ENCODE measurements at regions not wholly inside any gene's neighbourhood (a gene's known extent, or its start where the extent isn't known, plus 50 kb on each side); places are given as distances from the start of the nearest gene placed in this dataset.

- Mint-ChIP-seq H3K9me3 (no peaks in the 10 kb centered on the region), H3K27me3 (no peaks in the 10 kb centered on the region), H3K4me1 (no peaks in the 10 kb centered on the region), H3K36me3 (ENCODE audit: low read depth) (no peaks in the 10 kb centered on the region), H3K4me3 (no peak overlapping the region), H3K27ac (no peak overlapping the region)
- ATAC-seq (replicated peaks), result no peak
These were observed 260.6 kb downstream of the PRL start for GRCh38 chr6:22036275-22036674.

GRCh38 chr6:22036699-22037098 is 260.1 kb downstream of the PRL start:
- no peaks in the 10 kb centered on the region for H3K4me1 Mint-ChIP-seq
- H3K27ac Mint-ChIP-seq, result no peak overlapping the region
- H3K9me3 Mint-ChIP-seq, result no peaks in the 10 kb centered on the region
- ATAC-seq (replicated peaks), result no peak
- no peaks in the 10 kb centered on the region for H3K27me3 Mint-ChIP-seq
- no peak overlapping the region for H3K4me3 Mint-ChIP-seq
- H3K36me3 Mint-ChIP-seq (ENCODE audit: low read depth), result no peaks in the 10 kb centered on the region

GRCh38 chr6:22041797-22042480 is 254.9 kb downstream of the PRL start:
- Mint-ChIP-seq H3K27ac (no peak overlapping the region), H3K4me1 (no peaks in the 10 kb centered on the region), H3K27me3 (no peaks in the 10 kb centered on the region), H3K36me3 (ENCODE audit: low read depth) (no peaks in the 10 kb centered on the region), H3K9me3 (no peaks in the 10 kb centered on the region), H3K4me3 (no peak overlapping the region)
- no peak for ATAC-seq (replicated peaks)

GRCh38 chr6:22042706-22043105 is 254.1 kb downstream of the PRL start:
- Mint-ChIP-seq H3K4me3 (no peak overlapping the region), H3K27me3 (no peaks in the 10 kb centered on the region), H3K4me1 (no peaks in the 10 kb centered on the region), H3K27ac (no peak overlapping the region), H3K9me3 (peaks cover 3% of the 10 kb centered on the region), H3K36me3 (ENCODE audit: low read depth) (no peaks in the 10 kb centered on the region)
- no peak for ATAC-seq (replicated peaks)

GRCh38 chr6:22043284-22043962 is 253.4 kb downstream of the PRL start:
- Mint-ChIP-seq H3K4me3 (no peak overlapping the region), H3K27me3 (no peaks in the 10 kb centered on the region), H3K27ac (no peak overlapping the region), H3K9me3 (peaks cover 3% of the 10 kb centered on the region), H3K4me1 (no peaks in the 10 kb centered on the region), H3K36me3 (ENCODE audit: low read depth) (no peaks in the 10 kb centered on the region)
- no peak for ATAC-seq (replicated peaks)

GRCh38 chr6:22045261-22045912 is 251.4 kb downstream of the PRL start:
- Mint-ChIP-seq H3K36me3 (ENCODE audit: low read depth) (no peaks in the 10 kb centered on the region), H3K4me1 (no peaks in the 10 kb centered on the region), H3K9me3 (peaks cover 3% of the 10 kb centered on the region), H3K27me3 (no peaks in the 10 kb centered on the region), H3K27ac (no peak overlapping the region), H3K4me3 (no peak overlapping the region)
- ATAC-seq (replicated peaks), result no peak

- H3K27ac Mint-ChIP-seq, result no peak overlapping the region
- no peaks in the 10 kb centered on the region for H3K36me3 Mint-ChIP-seq (ENCODE audit: low read depth)
- no peaks in the 10 kb centered on the region for H3K4me1 Mint-ChIP-seq
- no peak for ATAC-seq (replicated peaks)
- H3K4me3 Mint-ChIP-seq, result no peak overlapping the region
- peaks cover 8% of the 10 kb centered on the region for H3K9me3 Mint-ChIP-seq
- no peaks in the 10 kb centered on the region for H3K27me3 Mint-ChIP-seq
These were observed 247.8 kb downstream of the PRL start for GRCh38 chr6:22049002-22049401.

GRCh38 chr6:22053391-22053997 is 243.3 kb downstream of the PRL start:
- H3K4me3 Mint-ChIP-seq, result no peak overlapping the region
- H3K4me1 Mint-ChIP-seq, result no peaks in the 10 kb centered on the region
- H3K36me3 Mint-ChIP-seq (ENCODE audit: low read depth), result no peaks in the 10 kb centered on the region
- peaks cover 5% of the 10 kb centered on the region for H3K9me3 Mint-ChIP-seq
- no peak overlapping the region for H3K27ac Mint-ChIP-seq
- peaks cover 2% of the 10 kb centered on the region for H3K27me3 Mint-ChIP-seq
- ATAC-seq (replicated peaks), result no peak

- H3K9me3 Mint-ChIP-seq, result peaks cover 8% of the 10 kb centered on the region
- no peaks in the 10 kb centered on the region for H3K36me3 Mint-ChIP-seq (ENCODE audit: low read depth)
- no peak overlapping the region for H3K27ac Mint-ChIP-seq
- H3K4me1 Mint-ChIP-seq, result no peaks in the 10 kb centered on the region
- no peak overlapping the region for H3K4me3 Mint-ChIP-seq
- no peak for ATAC-seq (replicated peaks)
- H3K27me3 Mint-ChIP-seq, result peaks cover 14% of the 10 kb centered on the region
These were observed 240.4 kb downstream of the PRL start for GRCh38 chr6:22056398-22056797.

GRCh38 chr6:22057962-22058361 is 238.9 kb downstream of the PRL start:
- Mint-ChIP-seq H3K27me3 (peaks cover 14% of the 10 kb centered on the region), H3K4me1 (peaks cover 1% of the 10 kb centered on the region), H3K27ac (no peak overlapping the region), H3K9me3 (peaks cover 3% of the 10 kb centered on the region), H3K36me3 (ENCODE audit: low read depth) (no peaks in the 10 kb centered on the region), H3K4me3 (no peak overlapping the region)
- no peak for ATAC-seq (replicated peaks)

GRCh38 chr6:22059126-22059525 is 237.7 kb downstream of the PRL start:
- Mint-ChIP-seq H3K9me3 (peaks cover 3% of the 10 kb centered on the region), H3K27ac (no peak overlapping the region), H3K4me1 (peaks cover 3% of the 10 kb centered on the region), H3K36me3 (ENCODE audit: low read depth) (no peaks in the 10 kb centered on the region), H3K27me3 (peaks cover 14% of the 10 kb centered on the region), H3K4me3 (no peak overlapping the region)
- no peak for ATAC-seq (replicated peaks)

GRCh38 chr6:22059946-22060345 is 236.9 kb downstream of the PRL start:
- H3K27me3 Mint-ChIP-seq, result peaks cover 12% of the 10 kb centered on the region
- no peaks in the 10 kb centered on the region for H3K36me3 Mint-ChIP-seq (ENCODE audit: low read depth)
- H3K9me3 Mint-ChIP-seq, result peaks cover 3% of the 10 kb centered on the region
- H3K4me3 Mint-ChIP-seq, result no peak overlapping the region
- no peak overlapping the region for H3K27ac Mint-ChIP-seq
- H3K4me1 Mint-ChIP-seq, result peaks cover 3% of the 10 kb centered on the region
- no peak for ATAC-seq (replicated peaks)

GRCh38 chr6:22062807-22063408 is 233.9 kb downstream of the PRL start:
- no peak overlapping the region for H3K27ac Mint-ChIP-seq
- peaks cover 12% of the 10 kb centered on the region for H3K27me3 Mint-ChIP-seq
- H3K4me3 Mint-ChIP-seq, result peak overlapping the region; percentile 28
- peaks cover 9% of the 10 kb centered on the region for H3K9me3 Mint-ChIP-seq
- H3K36me3 Mint-ChIP-seq (ENCODE audit: low read depth), result no peaks in the 10 kb centered on the region
- H3K4me1 Mint-ChIP-seq, result peaks cover 3% of the 10 kb centered on the region
- peak; percentile 78 for ATAC-seq (replicated peaks)

GRCh38 chr6:22064558-22064957 is 232.3 kb downstream of the PRL start:
- no peak overlapping the region for H3K4me3 Mint-ChIP-seq
- H3K36me3 Mint-ChIP-seq (ENCODE audit: low read depth), result no peaks in the 10 kb centered on the region
- peaks cover 4% of the 10 kb centered on the region for H3K27me3 Mint-ChIP-seq
- H3K4me1 Mint-ChIP-seq, result peaks cover 3% of the 10 kb centered on the region
- no peak overlapping the region for H3K27ac Mint-ChIP-seq
- peaks cover 6% of the 10 kb centered on the region for H3K9me3 Mint-ChIP-seq
- no peak for ATAC-seq (replicated peaks)
